Retinal pigment epithelial cell (primary cell): ENCODE measurements at regions not wholly inside any gene's neighbourhood (a gene's known extent, or its start where the extent isn't known, plus 50 kb on each side); places are given as distances from the start of the nearest gene placed in this dataset.
"Not testable (repeated sequence)": the region's sequence is repeated elsewhere in the genome, so short reads cannot be mapped to it uniquely, and the experiment has no call there.

Experiments used
- DNase-seq: peaks from one replicate; pipeline ENCODE4 v3.0.0-alpha.2; 2010; ENCODE audit warnings: low read depth
- H3K4me3 ChIP-seq: 2 replicates; pipeline ENCODE4 v1.5.1; 2011; ENCODE audit warnings: mild to moderate bottlenecking, low read length, control low read depth, moderate library complexity
- TF ChIP-seq, protein P1 (sequence below): conservative IDR thresholded peaks from 2 replicates; pipeline ENCODE4 v1.5.1; 2011; ENCODE audit warnings: low read depth, low read length, control low read depth, inconsistent platforms

DNA sequence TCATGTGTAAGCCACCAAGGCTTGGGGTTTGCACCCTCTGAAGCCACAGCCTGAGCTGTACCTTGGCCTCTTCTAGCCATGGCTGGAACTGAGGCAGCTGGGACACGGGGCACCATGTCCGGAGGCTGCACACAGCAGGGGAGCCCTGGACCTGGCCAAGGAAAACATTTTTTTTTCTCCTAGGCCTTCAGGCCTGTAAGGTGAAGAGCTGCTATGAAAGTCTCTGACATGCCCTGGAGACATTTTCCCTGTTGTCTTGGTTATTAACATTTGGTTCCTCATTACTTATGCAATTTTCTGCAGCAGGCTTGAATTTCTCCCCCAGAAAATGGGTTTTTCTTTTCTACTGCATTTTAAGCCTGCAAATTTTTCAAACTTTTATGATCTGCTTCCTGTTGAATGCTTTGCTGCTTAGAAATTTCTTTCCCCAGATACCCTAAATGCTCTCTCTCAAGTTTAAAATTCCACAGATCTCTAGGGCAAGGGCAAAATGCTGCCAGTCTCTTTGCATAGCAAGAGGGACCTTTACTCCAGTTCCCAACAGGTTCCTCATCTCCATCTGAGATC lies 295.8 kb downstream of the LTN1 start:
- TF ChIP-seq, protein P1, sequence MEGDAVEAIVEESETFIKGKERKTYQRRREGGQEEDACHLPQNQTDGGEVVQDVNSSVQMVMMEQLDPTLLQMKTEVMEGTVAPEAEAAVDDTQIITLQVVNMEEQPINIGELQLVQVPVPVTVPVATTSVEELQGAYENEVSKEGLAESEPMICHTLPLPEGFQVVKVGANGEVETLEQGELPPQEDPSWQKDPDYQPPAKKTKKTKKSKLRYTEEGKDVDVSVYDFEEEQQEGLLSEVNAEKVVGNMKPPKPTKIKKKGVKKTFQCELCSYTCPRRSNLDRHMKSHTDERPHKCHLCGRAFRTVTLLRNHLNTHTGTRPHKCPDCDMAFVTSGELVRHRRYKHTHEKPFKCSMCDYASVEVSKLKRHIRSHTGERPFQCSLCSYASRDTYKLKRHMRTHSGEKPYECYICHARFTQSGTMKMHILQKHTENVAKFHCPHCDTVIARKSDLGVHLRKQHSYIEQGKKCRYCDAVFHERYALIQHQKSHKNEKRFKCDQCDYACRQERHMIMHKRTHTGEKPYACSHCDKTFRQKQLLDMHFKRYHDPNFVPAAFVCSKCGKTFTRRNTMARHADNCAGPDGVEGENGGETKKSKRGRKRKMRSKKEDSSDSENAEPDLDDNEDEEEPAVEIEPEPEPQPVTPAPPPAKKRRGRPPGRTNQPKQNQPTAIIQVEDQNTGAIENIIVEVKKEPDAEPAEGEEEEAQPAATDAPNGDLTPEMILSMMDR, result no peak
- no peak overlapping the region for H3K4me3 ChIP-seq
- no peak for DNase-seq

DNA sequence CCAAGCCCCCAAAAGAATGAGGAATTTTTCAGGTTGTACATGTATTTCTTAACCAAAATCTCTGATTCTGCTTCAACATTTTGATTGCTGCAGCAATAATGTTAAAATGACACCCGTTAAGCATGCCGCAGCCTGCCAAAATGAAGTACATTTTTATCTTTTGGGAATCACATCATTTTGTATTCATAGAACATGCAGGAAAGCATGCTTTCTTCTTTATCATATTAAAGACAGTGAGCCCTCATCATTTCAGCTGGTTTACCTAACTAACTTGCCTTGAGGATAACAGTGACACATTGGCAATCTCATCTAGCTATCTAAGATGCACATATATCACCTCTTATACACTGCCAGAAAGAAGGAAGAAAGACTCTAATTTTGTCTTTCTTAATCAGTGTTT lies 299.2 kb downstream of the LTN1 start:
- DNase-seq, result no peak
- TF ChIP-seq, protein P1, result no peak
- H3K4me3 ChIP-seq, result no peak overlapping the region

DNA sequence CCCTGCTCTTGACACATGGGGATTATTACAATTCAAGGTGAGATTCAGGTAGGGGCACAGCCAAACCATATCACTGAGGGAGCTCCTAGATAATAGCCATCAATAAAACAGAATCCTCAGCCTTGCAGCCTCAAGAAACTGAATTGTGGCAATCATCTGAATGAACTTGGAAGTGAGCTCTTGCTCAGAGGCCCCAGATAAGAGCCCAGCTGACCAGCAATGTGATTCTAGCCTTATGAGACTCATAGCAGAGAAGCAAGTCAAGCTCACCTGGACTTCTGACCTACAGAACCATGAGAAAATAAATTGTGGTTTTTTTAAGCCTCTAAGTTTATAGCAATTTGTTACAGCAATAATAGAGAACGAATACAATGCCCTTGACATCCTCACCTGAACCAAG lies 302.5 kb downstream of the LTN1 start:
- TF ChIP-seq, protein P1, result no peak
- no peak for DNase-seq

DNA sequence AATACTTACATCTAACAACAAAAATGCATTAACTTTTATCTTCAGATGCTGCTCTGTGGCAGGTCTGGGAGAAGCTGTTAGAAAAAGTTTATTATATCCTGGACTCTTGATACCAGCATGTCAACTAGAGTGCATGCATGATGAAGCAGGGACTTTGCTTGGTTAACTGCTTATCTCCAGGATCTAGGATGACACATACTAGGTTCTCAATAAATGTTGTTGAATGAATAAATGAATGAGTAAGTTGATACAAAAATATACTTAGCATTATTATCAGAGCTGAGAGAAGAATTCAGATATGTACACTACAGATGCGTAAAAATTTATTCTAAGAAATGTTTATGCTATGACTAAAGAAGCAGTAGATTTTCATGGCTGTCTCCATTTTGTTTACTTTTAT lies 304.3 kb downstream of the LTN1 start:
- no peak overlapping the region for H3K4me3 ChIP-seq
- no peak for DNase-seq
- TF ChIP-seq, protein P1, result no peak

More for the DNA sequence above, 302.5 kb downstream of the LTN1 start:
- no peak overlapping the region for H3K4me3 ChIP-seq

DNA sequence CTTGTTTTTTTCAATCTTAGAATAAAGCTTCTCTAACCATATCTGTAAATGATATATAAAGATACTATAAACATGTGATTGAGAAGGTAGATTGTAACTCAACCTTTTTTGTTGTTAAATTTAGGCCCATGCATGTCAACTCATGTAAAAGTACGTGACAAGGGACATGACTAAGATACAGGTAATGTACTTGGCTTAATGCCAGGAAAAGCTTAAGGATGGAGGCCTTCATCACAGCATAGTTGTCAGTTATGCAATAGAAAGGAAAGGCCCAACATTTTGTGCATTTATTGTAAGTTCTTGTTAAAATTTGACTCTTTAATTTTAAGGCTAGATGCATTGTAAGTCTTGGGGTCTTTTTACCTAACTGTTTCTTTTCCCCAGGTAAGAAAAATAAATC lies 305.1 kb downstream of the LTN1 start:
- DNase-seq, result no peak
- H3K4me3 ChIP-seq, result no peak overlapping the region
- TF ChIP-seq, protein P1, result no peak

DNA sequence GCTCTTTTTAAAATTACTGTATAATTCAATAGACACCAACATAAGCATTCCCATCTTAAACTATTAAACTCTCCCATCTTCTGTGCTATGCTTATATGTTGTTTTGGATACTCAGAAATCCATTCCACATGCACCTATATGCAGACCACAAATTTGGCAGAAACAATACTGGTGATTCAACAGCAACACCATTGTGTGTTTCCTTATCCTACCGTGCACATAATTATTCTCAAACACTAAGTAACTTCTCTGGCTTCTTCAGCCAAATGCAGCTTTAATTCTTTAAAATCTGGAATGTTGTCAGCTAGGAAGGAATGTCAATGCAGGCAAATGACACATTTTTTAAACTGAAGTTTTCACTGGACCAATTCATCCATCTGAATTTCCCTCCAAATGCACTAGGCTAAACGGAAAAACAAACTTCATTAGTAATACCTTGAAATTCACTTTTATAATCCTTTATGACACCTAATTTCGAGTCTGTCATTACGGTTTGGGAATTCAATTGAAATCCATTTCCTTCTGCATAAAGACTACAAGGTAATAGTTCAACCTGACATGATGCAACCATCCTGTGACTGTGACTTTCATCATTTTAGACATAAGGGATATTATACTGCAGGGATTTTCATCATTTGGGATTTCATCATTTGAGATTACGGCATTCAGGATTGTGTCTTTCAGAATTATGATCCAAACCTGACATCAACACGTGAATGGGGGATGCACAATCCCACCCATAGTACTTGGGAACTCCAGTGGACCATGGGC lies 308.5 kb downstream of the LTN1 start:
- TF ChIP-seq, protein P1, result no peak
- H3K4me3 ChIP-seq, result no peak overlapping the region
- DNase-seq, result no peak

DNA sequence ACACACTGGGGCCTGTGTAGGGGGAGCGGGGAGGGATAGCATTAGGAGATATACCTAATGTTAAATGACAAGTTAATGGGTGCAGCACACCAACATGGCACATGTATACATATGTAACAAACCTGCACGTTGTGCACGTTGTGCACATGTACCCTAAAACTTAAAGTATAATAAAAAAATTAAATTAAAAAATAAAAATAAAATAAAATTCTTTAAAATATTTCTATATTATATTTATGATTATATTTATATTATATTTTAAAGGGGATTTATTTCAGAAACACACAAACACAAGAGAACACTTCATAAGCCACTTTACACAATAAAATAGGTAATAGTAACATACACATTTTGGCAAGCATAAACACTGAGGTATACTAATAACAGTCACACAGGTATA lies 309.8 kb downstream of the LTN1 start:
- H3K4me3 ChIP-seq, DNase-seq: not testable (repeated sequence)

DNA sequence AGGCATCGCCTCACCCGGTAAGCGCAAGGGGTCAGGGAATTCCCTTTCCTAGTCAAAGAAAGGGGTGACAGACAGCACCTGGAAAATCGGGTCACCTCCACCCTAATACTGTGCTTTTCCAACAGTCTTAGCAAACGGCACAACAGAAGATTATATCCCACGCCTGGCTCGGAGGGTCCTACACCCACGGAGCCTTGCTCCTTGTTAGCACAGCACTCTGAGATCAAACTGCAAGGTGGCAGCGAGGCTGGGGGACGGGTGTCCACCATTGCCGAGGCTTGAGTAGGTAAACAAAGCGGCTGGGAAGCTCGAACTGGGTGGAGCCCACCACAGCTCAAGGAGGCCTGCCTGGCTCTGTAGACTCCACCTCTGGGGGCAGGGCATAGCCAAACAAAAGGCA lies 315.6 kb downstream of the LTN1 start:
- not testable (repeated sequence) for DNase-seq, H3K4me3 ChIP-seq
